B cell (primary cell): ENCODE measurements at regions not wholly inside any gene's neighbourhood (a gene's known extent, or its start where the extent isn't known, plus 50 kb on each side); places are given as distances from the start of the nearest gene placed in this dataset.

Source experiments
- ATAC-seq: fragments of 200-7000 bp; cut with Tn5 transposase; one replicate; pipeline ENCODE4 v1.10.0; 2021; ENCODE audit warnings: low read depth, mild to moderate bottlenecking, moderate number of reproducible peaks, moderate library complexity
- CTCF ChIA-PET: fragments of 350-600 bp; sonication (Branson Sonifier 250); formaldehyde crosslinking; loops from one replicate; lab custom pipeline; 2021; ENCODE audit warnings: antibody characterized with exemption, inconsistent platforms; lab: Charles Lee
- POLR2A ChIA-PET: fragments of 350-600 bp; sonication (Branson Sonifier 250); formaldehyde crosslinking; loops from one replicate; lab custom pipeline; 2021; ENCODE audit warnings: antibody characterized with exemption; lab: Charles Lee
- DNase-seq: peaks from one replicate; pipeline ENCODE4 v3.0.0; 2013
- H2AFZ ChIP-seq: 2 replicates; pipeline ENCODE4 v1.6.1; 2012; ENCODE audit warnings: mild to moderate bottlenecking, low read depth, low read length; ENCODE audit not compliant: insufficient read depth, poor library complexity, severe bottlenecking
- H3K27ac ChIP-seq, 2 donors: 1 replicate in 1 of 2; 2 replicates in 1 of 2; pipeline ENCODE4 v1.5.1; 2012 to 2013; ENCODE audit warnings: low read length in 2 of 2, mild to moderate bottlenecking in 2 of 2, moderate library complexity in 1 of 2
- H3K27me3 ChIP-seq, 4 experiments: fragments of 200-600 bp in 1 of 4; sonication (generic) in 1 of 4; replicated peaks in 1 of 4; 1 replicate in 2 of 4; 2 replicates in 2 of 4; pipeline versions ENCODE4 v1.6.1 to v1.7.0; 2013 to 2016; ENCODE audit warnings: low read length in 3 of 4, mild to moderate bottlenecking in 2 of 4, mixed read lengths in 1 of 4, moderate library complexity in 1 of 4; ENCODE audit not compliant: insufficient read depth in 4 of 4, control insufficient read depth in 3 of 4; ENCODE audit errors: control extremely low read depth in 1 of 4
- H3K36me3 ChIP-seq, 2 experiments: replicated peaks in 1 of 2; 1 replicate in 1 of 2; 2 replicates in 1 of 2; pipeline versions ENCODE4 v1.6.1 to v1.7.1; 2013; ENCODE audit warnings: low read length in 1 of 2; ENCODE audit not compliant: insufficient read depth in 2 of 2, control insufficient read depth in 1 of 2; ENCODE audit errors: control extremely low read depth in 1 of 2, extremely low read depth in 1 of 2
- H3K4me1 ChIP-seq, 2 donors: fragments of 200-600 bp in 1 of 2; sonication (generic) in 1 of 2; 1 replicate in 1 of 2; 2 replicates in 1 of 2; pipeline versions ENCODE4 v1.5.1 to v1.6.1; 2013 to 2017; ENCODE audit warnings: low read length in 2 of 2; ENCODE audit not compliant: control insufficient read depth in 2 of 2, insufficient read depth in 2 of 2
- H3K4me2 ChIP-seq: replicated peaks from 2 replicates; pipeline ENCODE3; 2012; ENCODE audit warnings: mild to moderate bottlenecking, low read depth, low read length; ENCODE audit not compliant: poor library complexity, severe bottlenecking
- H3K4me3 ChIP-seq, 5 experiments: fragments of 200-600 bp in 1 of 5; sonication (generic) in 1 of 5; 1 replicate in 3 of 5; 2 replicates in 2 of 5; pipeline versions ENCODE4 v1.5.1 to v1.7.0; 2011 to 2016; ENCODE audit warnings: low read length in 4 of 5, mild to moderate bottlenecking in 4 of 5, low read depth in 2 of 5, control low read depth in 1 of 5, moderate library complexity in 1 of 5; ENCODE audit not compliant: insufficient read depth in 1 of 5; ENCODE audit errors: control extremely low read depth in 1 of 5, extremely low read depth in 1 of 5
- H3K79me2 ChIP-seq: fragments of 200-600 bp; sonication (generic); one replicate; pipeline ENCODE4 v1.6.0; 2016; ENCODE audit warnings: low read length; ENCODE audit not compliant: control insufficient read depth, insufficient read depth
- H3K9ac ChIP-seq: fragments of 200-600 bp; sonication (generic); 2 replicates; pipeline ENCODE4 v1.6.1; 2017; ENCODE audit warnings: mild to moderate bottlenecking, low read length, moderate library complexity
- H3K9me3 ChIP-seq, 3 donors: one replicate each; pipeline versions ENCODE4 v1.6.1 to v1.7.1; 2013; ENCODE audit warnings: low read length in 2 of 3; ENCODE audit not compliant: control insufficient read depth in 2 of 3, insufficient read depth in 1 of 3; ENCODE audit errors: control extremely low read depth in 1 of 3
- H4K20me1 ChIP-seq: 2 replicates; pipeline ENCODE4 v1.6.0; 2012; ENCODE audit warnings: mild to moderate bottlenecking, low read length; ENCODE audit not compliant: insufficient read depth, control insufficient read depth, poor library complexity, severe bottlenecking
- H3K27ac Mint-ChIP-seq: one replicate; pipeline ENCODE4 v1.8.0; 2021; ENCODE audit warnings: mixed read lengths
- H3K27me3 Mint-ChIP-seq: one replicate; pipeline ENCODE4 v1.8.0; 2021; ENCODE audit warnings: mixed read lengths
- H3K4me1 Mint-ChIP-seq: one replicate; pipeline ENCODE4 v1.8.0; 2021; ENCODE audit warnings: mixed read lengths
- H3K4me3 Mint-ChIP-seq: one replicate; pipeline ENCODE4 v1.8.0; 2021; ENCODE audit warnings: mixed read lengths
- H3K9me3 Mint-ChIP-seq: one replicate; pipeline ENCODE4 v1.8.0; 2022; ENCODE audit warnings: mixed read lengths; ENCODE audit not compliant: insufficient read depth
- EZH2 ChIP-seq: IDR thresholded peaks from 2 replicates; pipeline ENCODE4 v1.6.1; 2012; ENCODE audit warnings: borderline replicate concordance, low read depth, mild to moderate bottlenecking, moderate library complexity, low read length; ENCODE audit not compliant: insufficient read depth, poor library complexity, severe bottlenecking
- WGBS: methylation state at CpG from one replicate; pipeline ENCODE4 v1.1.5; 2013; ENCODE audit warnings: missing lambda C conversion rate; ENCODE audit not compliant: insufficient coverage; 5-methylcytosine and 5-hydroxymethylcytosine counted together
- intact Hi-C: fragments of 100-400 bp; cut with micrococcal nuclease; formaldehyde crosslinking; loops from one replicate; pipeline ENCODE4 v1.10.0; 2022
- TF ChIP-seq, protein P1 (sequence below): fragments of 200-600 bp; IDR thresholded peaks from one replicate; pipeline ENCODE4 v1.8.0; 2022; ENCODE audit warnings: antibody characterized with exemption, mild to moderate bottlenecking

DNA sequence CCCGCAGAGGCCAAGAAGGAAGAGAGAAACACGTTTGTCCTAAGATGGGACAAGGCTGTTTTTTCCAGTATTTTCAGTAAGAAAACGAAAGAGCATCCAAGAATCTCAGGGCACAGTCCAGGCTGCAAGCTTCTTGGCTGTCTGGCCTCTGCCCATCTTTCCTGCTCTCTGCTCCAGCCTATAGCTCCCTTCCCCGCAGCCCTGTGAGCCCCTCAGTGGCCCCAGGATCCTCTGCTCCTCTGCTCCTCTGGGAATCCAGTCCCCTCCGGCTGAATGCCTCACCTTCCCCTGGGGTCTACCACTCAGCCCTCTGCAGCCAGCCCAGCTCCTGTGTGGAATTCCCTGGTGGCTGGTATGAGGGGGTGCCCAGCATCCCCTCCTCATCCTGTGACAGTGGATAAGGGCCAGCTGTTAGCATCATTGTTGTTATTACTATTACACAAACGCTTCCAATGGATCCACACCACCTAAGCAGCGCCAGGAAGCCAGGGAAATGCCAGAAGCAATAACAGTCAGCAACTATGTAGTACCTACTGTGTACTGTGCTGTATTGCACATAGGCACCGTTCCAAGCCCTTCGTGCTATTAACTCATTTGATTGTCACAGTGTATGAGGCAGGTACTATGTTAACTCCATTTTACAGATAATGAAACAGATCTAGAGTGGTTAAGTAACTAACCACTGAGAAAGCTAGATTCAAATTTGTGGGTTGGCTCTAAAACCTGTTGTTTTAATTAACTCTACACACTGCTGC lies 60.3 kb upstream of the PTPN1 start:
- H3K27ac ChIP-seq = no peak overlapping the region
- Mint-ChIP-seq H3K27ac (no peak overlapping the region), H3K4me1 (peaks cover 9% of the 10 kb centered on the region), H3K27me3 (peaks cover 72% of the 10 kb centered on the region), H3K9me3 (no peaks in the 10 kb centered on the region), H3K4me3 (no peak overlapping the region)
- ChIA-PET POLR2A (no interaction called here), CTCF (interaction anchor here (1.0 to 1.9 kb wide), 3 partner anchors 15 to 262 kb away, joined by 3 to 8 read pairs (median 4); no protein-coding TSS in a partner anchor)
- H2AFZ ChIP-seq = no peak overlapping the region
- DNase-seq (no peak), ATAC-seq (no peak)
- intact Hi-C loops = no loop called here
- H3K79me2 ChIP-seq = no peaks in the 10 kb centered on the region
- H3K27me3 ChIP-seq = peaks cover 0 to 29% (median 6%) of the 10 kb centered on the region in 4 experiments
- H3K36me3 ChIP-seq = no peaks in the 10 kb centered on the region
- H4K20me1 ChIP-seq = no peaks in the 10 kb centered on the region
- H3K4me2 ChIP-seq = no peak overlapping the region
- TF ChIP-seq, protein P1, sequence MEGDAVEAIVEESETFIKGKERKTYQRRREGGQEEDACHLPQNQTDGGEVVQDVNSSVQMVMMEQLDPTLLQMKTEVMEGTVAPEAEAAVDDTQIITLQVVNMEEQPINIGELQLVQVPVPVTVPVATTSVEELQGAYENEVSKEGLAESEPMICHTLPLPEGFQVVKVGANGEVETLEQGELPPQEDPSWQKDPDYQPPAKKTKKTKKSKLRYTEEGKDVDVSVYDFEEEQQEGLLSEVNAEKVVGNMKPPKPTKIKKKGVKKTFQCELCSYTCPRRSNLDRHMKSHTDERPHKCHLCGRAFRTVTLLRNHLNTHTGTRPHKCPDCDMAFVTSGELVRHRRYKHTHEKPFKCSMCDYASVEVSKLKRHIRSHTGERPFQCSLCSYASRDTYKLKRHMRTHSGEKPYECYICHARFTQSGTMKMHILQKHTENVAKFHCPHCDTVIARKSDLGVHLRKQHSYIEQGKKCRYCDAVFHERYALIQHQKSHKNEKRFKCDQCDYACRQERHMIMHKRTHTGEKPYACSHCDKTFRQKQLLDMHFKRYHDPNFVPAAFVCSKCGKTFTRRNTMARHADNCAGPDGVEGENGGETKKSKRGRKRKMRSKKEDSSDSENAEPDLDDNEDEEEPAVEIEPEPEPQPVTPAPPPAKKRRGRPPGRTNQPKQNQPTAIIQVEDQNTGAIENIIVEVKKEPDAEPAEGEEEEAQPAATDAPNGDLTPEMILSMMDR = no peak
- no peak for TF ChIP-seq EZH2
- no peak overlapping the region for H3K4me3 ChIP-seq
- H3K9me3 ChIP-seq = peaks cover 0 to 8% (median 0%) of the 10 kb centered on the region in 3 donors
- WGBS = 84% methylated on average over 5 of the region's 9 CpGs
- no peak overlapping the region for H3K9ac ChIP-seq
- H3K4me1 ChIP-seq = peaks cover 3 to 8% of the 10 kb centered on the region in 2 donors

DNA sequence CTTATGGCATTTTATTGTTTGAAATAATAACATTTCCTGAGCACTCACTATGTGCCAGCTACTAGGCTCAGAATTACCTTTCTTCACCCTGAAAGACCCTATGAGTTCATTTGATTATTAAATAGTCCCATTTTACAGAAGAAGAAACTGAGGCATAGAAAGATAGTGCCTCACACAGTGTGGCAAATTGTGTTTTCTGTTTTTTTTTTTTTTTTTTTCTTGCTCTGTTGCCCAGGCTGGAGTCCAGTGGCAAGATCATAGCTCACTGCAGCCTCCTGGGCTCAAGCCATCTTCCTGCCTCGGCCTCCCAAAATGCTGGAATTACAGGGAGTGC lies 59.7 kb upstream of the PTPN1 start:
- CTCF ChIA-PET = interaction anchor here (1.0 to 1.9 kb wide), 3 partner anchors 15 to 263 kb away, joined by 3 to 8 read pairs (median 4); no protein-coding TSS in a partner anchor
- POLR2A ChIA-PET = no interaction called here
- H3K27me3 Mint-ChIP-seq = peaks cover 71% of the 10 kb centered on the region

More for the DNA sequence above, 59.7 kb upstream of the PTPN1 start:
- no peak for ATAC-seq
- Mint-ChIP-seq H3K4me3 (no peak overlapping the region), H3K9me3 (no peaks in the 10 kb centered on the region), H3K27ac (no peak overlapping the region), H3K4me1 (peaks cover 9% of the 10 kb centered on the region)
- no peaks in the 10 kb centered on the region for H3K36me3 ChIP-seq
- WGBS = 83% methylated on average over 1 of the region's 1 CpG
- H3K27me3 ChIP-seq = peaks cover 0 to 29% (median 6%) of the 10 kb centered on the region in 4 experiments
- no peak overlapping the region for H3K4me2 ChIP-seq
- no peak for DNase-seq
- TF ChIP-seq EZH2 = no peak
- TF ChIP-seq, protein P1 = no peak
- H3K9ac ChIP-seq = no peak overlapping the region
- no peak overlapping the region for H3K27ac ChIP-seq
- H2AFZ ChIP-seq = no peak overlapping the region
- peaks cover 0 to 8% (median 0%) of the 10 kb centered on the region in 3 donors for H3K9me3 ChIP-seq
- no peak overlapping the region for H3K4me3 ChIP-seq
- H4K20me1 ChIP-seq = no peaks in the 10 kb centered on the region
- intact Hi-C loops = no loop called here
- no peaks in the 10 kb centered on the region for H3K79me2 ChIP-seq
- H3K4me1 ChIP-seq = peaks cover 3 to 8% of the 10 kb centered on the region in 2 donors
